Testis (tissue), 2 donors: ENCODE measurements at regions not wholly inside any gene's neighbourhood (a gene's known extent, or its start where the extent isn't known, plus 50 kb on each side); places are given as distances from the start of the nearest gene placed in this dataset.

Source experiments
- DNase-seq: peaks from one replicate; pipeline ENCODE4 v3.0.0-alpha.2; 2019
- H3K27ac ChIP-seq, 2 donors: fragments of 200-600 bp; sonication (generic); one replicate each; pipeline ENCODE4 v1.5.1; 2019
- H3K27me3 ChIP-seq: fragments of 200-600 bp; sonication (generic); one replicate; pipeline ENCODE4 v1.5.1; 2019
- H3K36me3 ChIP-seq: fragments of 200-600 bp; sonication (generic); one replicate; pipeline ENCODE4 v1.5.1; 2017; ENCODE audit warnings: low read depth; ENCODE audit errors: missing control alignments
- H3K4me1 ChIP-seq: fragments of 200-600 bp; sonication (generic); one replicate; pipeline ENCODE4 v1.5.1; 2019
- H3K4me3 ChIP-seq, 2 donors: fragments of 200-600 bp; sonication (generic); one replicate each; pipeline ENCODE4 v1.5.1; 2017 to 2019
- H3K9me3 ChIP-seq: fragments of 200-600 bp; sonication (generic); one replicate; pipeline ENCODE4 v1.5.1; 2017
- CTCF ChIP-seq, 3 experiments: fragments of 450-650 bp in 2 of 3; fragments of 200-600 bp in 1 of 3; sonication (generic) in 1 of 3; IDR thresholded peaks; one replicate each; pipeline ENCODE4 v1.5.1; 2016 to 2019; ENCODE audit warnings: antibody characterized with exemption in 3 of 3, mild to moderate bottlenecking in 2 of 3, moderate library complexity in 1 of 3
- POLR2A ChIP-seq: fragments of 450-650 bp; IDR thresholded peaks from one replicate; pipeline ENCODE4 v1.6.1; 2017; ENCODE audit warnings: antibody characterized with exemption, mild to moderate bottlenecking, moderate library complexity
- WGBS, 2 donors: methylation state at CpG; one replicate each; pipeline ENCODE4 v1.1.5; 2018; 5-methylcytosine and 5-hydroxymethylcytosine counted together
- intact Hi-C: fragments of 100-400 bp; cut with DNase I; formaldehyde crosslinking; loops from one replicate; pipeline ENCODE4 v1.15.1; 2023; ENCODE audit warnings: low total_unique reads

- Histone ChIP-seq H3K4me3 (no peak overlapping the region), H3K4me1 (no peaks in the 10 kb centered on the region), H3K27ac (no peak overlapping the region), H3K9me3 (no peaks in the 10 kb centered on the region), H3K36me3 (no peaks in the 10 kb centered on the region), H3K27me3 (no peaks in the 10 kb centered on the region)
- intact Hi-C loops = no loop called here
- no peak for DNase-seq
- WGBS, 2 donors = 95 to 97% methylated on average over 7 of the region's 7 CpGs
- TF ChIP-seq POLR2A (no peak), CTCF (IDR thresholded peaks at IDR 0.05) (no peak)
Measured at GRCh38 chr1:170831276-170831675, 104.1 kb upstream of the MROH9 start.

GRCh38 chr1:170836141-170836540 lies 99.2 kb upstream of the MROH9 start:
- H3K9me3 ChIP-seq = no peaks in the 10 kb centered on the region
- no peaks in the 10 kb centered on the region for H3K36me3 ChIP-seq
- H3K4me1 ChIP-seq = no peaks in the 10 kb centered on the region
- no peak for DNase-seq
- H3K27me3 ChIP-seq = no peaks in the 10 kb centered on the region
- intact Hi-C loops = no loop called here
- TF ChIP-seq POLR2A (no peak), CTCF (IDR thresholded peaks at IDR 0.05) (no peak)
- H3K27ac ChIP-seq = no peak overlapping the region
- H3K4me3 ChIP-seq = no peak overlapping the region

GRCh38 chr1:170840371-170840770 lies 95.0 kb upstream of the MROH9 start:
- intact Hi-C loops = no loop called here
- no peaks in the 10 kb centered on the region for H3K4me1 ChIP-seq

GRCh38 chr1:170853302-170853701 lies 82.0 kb upstream of the MROH9 start:
- Histone ChIP-seq H3K27ac (no peak overlapping the region), H3K4me3 (no peak overlapping the region), H3K4me1 (no peaks in the 10 kb centered on the region), H3K27me3 (no peaks in the 10 kb centered on the region), H3K36me3 (no peaks in the 10 kb centered on the region), H3K9me3 (no peaks in the 10 kb centered on the region)
- TF ChIP-seq POLR2A (no peak), CTCF (IDR thresholded peaks at IDR 0.05) (no peak)
- intact Hi-C loops = no loop called here
- 87 to 88% methylated on average over 5 of the region's 5 CpGs for WGBS, 2 donors
- DNase-seq = no peak

More at GRCh38 chr1:170840371-170840770, 95.0 kb upstream of the MROH9 start:
- TF ChIP-seq CTCF (IDR thresholded peaks at IDR 0.05) (no peak), POLR2A (no peak)
- no peaks in the 10 kb centered on the region for H3K27me3 ChIP-seq
- no peak overlapping the region for H3K27ac ChIP-seq
- no peak overlapping the region for H3K4me3 ChIP-seq
- H3K9me3 ChIP-seq = no peaks in the 10 kb centered on the region
- DNase-seq = no peak
- H3K36me3 ChIP-seq = no peaks in the 10 kb centered on the region
- 58 to 71% methylated on average over 1 of the region's 1 CpG for WGBS, 2 donors

GRCh38 chr1:170853867-170854266 lies 81.5 kb upstream of the MROH9 start:
- no peak for DNase-seq
- TF ChIP-seq POLR2A (no peak), CTCF (IDR thresholded peaks at IDR 0.05) (no peak)
- H3K27ac ChIP-seq = no peak overlapping the region
- H3K4me1 ChIP-seq = no peaks in the 10 kb centered on the region
- no peaks in the 10 kb centered on the region for H3K36me3 ChIP-seq
- no peak overlapping the region for H3K4me3 ChIP-seq
- intact Hi-C loops = no loop called here
- H3K27me3 ChIP-seq = no peaks in the 10 kb centered on the region
- H3K9me3 ChIP-seq = no peaks in the 10 kb centered on the region
